Kasumi-1 (cell line): ENCODE measurements at regions not wholly inside any gene's neighbourhood (a gene's known extent, or its start where the extent isn't known, plus 50 kb on each side); places are given as distances from the start of the nearest gene placed in this dataset.

ENCODE experiments used
- DNase-seq, 2 experiments: peaks; one replicate each; lab custom pipeline; 2025; lab: John Stamatoyannopoulos, UW

DNA sequence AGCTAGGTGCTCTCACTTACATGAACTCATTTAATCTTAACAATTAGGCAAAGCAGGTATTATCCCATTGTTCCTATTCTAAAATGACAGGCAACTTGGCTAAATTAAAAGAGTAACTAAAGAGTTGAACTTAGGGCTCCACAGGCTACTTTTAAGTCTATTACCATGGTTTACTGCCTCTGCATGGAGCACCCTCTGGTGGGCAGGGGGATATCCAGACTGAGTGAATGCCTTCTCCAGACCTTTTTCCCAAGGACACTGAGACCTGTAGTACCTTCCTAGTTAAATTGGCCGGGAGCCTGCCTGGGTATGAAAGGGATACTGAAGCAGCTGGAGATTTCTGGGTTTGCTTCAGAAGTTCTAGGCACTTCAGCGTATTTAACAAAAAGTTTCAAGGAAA lies 238.1 kb downstream of the ELAVL2 start:
- peak in 1 of 2 experiments; percentile 2 for DNase-seq

DNA sequence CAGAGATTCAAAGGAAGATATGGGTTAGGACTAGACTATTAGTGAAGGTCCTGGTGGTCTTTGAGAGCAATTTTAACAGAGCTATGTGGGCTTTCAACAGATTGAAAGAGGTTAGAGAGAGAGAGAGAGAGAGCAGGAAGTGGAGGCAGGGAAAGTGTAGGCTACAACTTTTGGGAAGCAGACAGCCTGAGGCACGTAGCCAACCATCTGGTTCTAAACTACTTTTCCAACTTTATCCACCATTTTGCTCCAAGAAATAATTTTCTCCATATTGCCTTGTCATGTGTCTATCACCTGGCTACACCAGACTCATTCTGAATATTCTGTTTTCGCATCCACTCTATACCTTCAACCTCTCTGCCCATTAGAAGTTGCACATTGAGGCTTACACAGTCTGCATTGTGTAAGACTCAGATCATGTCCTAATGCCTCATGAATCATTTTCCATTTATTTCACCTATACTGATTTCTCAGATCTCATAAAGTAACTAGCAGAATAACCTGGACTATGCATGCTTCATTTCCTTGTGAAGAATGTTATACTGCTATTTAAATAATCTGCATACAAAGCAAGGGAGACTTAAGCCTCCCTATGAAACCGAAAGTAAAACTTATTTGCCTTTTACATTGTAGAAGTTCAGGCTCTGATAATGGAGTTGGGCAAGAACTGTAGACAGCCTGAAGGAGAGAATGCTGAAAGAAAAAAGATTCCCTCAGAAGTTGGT lies 235.6 kb downstream of the ELAVL2 start:
- no peak for DNase-seq

DNA sequence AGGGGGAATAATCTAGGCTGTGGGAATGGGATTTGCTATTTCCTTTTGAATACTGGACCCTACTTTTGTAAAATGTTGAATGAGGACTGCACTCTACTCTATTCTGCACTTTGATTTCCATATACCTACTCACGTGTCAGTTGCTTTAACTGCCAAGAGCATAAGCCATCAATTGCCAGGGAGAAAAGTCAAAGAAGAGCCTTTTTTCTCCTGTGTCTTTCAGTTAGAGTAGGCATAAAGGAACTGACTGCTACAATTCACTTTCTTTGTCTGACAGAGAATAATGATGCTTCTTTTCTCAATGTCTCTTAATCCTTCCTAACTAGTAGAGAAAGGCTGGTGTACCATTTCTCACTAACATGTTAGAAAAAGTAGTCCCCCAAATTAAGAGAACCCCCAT lies 231.6 kb downstream of the ELAVL2 start:
- DNase-seq, result no peak

DNA sequence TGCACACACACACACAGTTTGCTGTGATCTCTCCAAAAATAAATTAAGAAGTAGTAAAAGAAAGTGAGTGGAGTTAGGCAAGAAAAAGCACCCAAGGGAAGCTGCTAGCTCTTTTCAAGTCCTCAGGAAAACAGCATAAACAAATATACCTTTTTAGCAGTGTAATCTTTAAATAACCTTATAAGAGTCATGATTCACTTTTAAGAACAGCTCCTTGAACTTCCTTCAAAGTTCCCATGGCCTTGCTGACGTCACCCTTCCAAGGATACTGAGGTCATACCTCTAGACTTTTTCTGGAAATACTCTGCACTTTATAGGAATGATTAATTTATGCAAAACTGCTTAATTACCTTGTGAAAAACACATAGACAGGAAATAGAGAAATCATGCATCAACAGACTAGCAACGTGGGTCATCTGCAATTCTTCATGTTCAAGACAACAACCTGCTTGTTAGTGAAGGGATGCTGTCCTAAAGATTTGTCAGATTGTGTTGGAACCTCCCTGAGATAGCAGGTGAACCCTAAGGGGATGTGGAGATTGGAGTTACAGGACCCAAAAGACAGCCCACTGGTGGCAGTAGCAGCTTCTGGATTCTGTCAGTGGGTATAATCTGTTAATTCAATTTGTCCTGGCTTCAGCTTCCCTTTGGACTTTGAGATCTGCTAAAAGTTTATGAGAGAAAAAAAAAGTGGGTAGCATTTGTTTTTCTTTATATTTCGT lies 229.0 kb downstream of the ELAVL2 start:
- DNase-seq, result no peak

DNA sequence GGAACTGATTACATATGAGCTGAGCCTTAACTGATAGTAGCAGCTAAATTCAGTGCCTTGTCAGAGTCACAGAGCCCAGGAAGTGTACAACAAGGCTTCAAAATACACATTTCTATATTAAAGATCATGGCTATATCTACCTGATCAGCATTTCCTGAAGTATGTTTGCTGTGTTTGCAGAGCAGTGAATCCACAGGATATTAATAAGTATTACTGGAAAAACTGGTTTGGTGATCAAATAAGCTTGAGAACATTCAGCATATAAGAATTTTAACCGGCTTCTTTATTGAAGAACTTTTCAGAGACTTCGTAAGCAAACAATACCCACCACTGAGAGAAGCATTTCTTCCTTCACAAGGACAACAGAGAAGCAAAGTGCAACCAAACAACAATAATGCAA lies 227.0 kb downstream of the ELAVL2 start:
- no peak for DNase-seq

DNA sequence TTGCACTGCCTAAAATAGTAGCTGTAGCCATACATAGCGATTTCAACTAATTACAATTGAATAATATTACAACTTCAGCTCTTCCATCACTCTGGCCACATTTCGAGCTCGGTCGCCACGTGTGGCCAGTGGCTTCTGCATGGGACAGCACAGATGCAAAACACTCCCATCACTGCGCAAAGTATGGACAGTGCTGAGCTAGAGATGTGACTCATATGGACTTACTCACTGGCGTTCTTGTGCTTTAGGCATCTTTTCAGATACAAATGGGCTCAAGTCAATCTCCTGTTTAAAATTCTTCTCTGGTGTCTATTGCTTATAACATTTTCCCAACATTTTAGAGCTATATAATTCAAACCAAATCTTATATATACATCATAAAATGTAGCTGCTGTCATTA lies 222.7 kb downstream of the ELAVL2 start:
- no peak for DNase-seq

DNA sequence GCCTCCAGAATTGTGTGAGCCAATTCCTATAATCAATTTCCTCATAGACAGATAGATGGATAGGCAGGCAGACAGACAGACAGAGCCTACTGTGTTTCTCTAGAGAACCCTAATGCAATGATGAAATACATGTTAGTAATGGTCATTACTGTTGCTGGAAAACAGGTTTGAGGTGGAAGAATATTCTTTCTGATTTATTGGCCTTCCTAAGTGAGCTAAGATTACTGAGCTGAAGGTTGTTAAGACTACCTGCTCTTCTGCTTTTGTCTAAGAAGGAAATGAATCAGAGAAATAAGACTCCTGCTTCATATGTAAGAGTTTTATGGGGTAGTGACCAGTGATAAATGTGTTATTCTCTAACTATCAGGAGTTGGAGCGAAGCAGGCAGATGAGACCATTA lies 219.9 kb downstream of the ELAVL2 start:
- no peak for DNase-seq

DNA sequence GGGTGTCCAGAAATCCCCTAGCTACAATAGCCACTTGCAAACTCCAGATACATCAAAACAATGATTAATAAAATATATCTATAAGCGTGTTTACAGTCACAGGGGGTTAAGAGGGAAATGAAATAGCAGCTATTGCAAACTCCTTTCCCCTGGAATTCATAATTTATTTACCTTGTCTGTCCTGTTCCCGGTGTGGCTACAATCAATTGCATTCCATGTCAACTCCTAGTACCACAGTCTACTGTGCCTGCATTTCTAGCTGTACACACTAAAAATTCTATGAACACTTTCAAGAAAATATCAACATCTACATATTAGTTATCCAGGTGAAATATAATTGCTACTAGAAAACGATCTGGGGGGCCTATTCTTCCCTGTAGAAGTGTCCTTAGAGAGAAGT lies 217.6 kb downstream of the ELAVL2 start:
- no peak for DNase-seq

DNA sequence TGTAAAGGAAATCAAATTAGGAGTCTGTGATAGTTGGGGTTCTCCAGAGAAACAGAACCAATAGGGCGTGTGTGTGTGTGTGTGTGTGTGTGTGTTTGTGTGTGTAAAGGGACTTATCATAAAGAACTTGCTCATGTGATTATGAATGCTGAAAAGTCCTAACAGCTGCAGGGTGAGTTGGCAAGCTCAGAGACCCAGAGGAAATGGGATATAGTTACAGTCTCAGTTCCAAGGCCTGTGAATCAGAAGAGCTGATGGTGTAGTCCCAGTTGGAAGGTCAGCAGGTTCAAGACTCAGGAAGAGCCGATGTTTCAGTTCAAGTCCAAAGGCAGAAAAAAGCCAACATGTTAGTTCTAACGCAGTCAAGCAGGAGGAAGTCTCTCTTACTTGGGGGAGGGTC lies 214.2 kb downstream of the ELAVL2 start:
- no peak for DNase-seq

DNA sequence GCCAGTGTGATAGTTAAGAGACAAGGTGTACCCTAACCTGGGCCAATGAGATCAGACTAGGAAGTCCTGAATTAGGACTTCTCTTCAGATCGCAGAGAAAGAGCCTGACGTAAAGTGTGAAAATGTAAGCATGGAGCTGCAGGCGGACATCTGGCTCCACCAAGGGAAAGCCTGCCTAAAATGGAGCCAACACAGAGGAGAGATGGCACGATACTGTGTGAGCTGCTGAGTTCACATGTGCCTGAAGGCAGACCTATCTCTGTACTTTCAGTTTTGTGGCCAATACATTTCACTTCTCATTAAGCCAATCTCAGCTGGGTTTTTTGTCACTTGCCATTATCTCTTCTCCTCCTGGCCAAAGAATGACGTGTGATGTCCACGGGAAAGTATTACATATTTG lies 210.5 kb downstream of the ELAVL2 start:
- DNase-seq, result no peak

DNA sequence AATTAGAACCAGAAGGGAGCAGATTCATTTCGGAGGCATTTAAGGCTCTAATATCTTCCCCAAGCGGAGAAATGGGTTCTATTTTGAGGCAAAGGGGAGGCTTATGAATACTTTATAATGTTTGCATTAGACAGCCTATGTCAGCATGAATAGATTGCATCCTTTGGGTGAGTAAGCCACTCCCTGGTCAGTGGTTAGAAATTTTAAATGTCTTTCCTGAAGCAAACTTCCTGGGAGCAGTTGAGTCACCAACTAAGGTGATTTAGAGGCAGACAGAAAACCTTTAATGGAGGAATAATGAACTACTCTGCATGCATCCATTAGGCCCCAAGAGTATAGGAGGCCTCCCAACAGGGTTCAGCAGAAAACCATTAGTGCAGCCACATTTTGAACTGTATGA lies 204.9 kb downstream of the ELAVL2 start:
- DNase-seq, result no peak

DNA sequence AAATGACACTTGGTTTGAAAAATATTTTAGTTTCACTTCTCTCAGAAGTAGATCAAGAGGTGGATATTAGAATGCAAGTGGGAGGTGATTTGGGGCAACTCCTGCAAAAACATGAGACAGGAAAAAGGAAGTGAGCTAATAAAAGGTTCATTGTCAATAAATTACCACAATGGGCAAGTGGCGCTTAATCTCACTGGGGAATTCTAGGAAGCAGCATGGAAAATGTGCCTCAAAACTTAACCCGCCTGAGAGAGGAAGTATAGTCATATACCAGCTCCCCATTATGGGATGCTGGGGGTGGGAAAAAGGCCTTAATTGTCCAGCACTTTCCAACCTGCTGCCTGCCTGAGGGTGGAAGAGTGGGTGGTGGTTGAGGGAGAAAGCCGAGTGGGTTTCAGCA lies 204.1 kb downstream of the ELAVL2 start:
- DNase-seq, result no peak

DNA sequence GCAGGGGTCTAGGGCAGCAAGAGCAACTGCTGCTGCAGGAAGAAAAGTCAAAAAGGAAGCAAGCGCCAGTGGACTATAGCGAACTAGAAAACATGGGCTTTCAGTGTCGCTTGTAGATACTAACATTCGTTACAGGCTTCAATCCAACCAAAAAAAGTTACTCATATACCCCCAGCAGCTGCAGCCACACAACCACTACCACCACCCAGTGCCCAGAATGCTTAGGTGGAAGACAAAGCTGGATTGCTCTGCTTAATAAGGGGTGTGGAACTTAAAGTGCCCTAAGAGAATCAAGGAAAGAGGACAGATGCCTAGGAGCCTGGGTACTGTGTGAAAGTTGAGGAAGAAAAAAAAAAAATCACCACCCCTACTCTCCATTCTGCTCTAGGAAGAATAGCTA lies 203.6 kb downstream of the ELAVL2 start:
- DNase-seq, result no peak

DNA sequence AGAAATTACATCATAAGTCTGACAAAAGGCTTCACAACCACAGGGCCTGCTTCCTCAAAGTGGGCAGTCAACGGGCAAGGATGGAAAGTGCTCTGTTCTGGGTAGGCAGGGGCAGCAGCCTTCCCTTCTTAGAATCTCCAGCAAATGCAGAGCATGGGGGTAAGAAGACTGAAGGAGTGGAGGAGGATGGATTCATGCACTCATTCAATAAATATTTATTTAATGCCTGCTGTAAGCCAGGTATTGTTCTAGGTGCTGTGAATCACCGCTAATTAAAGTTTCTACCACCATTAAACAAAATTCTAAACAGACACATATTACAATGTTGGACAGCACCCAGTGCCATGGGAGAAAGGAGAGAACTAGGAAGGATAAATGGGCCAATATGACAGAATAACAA lies 195.6 kb downstream of the ELAVL2 start:
- no peak for DNase-seq

DNA sequence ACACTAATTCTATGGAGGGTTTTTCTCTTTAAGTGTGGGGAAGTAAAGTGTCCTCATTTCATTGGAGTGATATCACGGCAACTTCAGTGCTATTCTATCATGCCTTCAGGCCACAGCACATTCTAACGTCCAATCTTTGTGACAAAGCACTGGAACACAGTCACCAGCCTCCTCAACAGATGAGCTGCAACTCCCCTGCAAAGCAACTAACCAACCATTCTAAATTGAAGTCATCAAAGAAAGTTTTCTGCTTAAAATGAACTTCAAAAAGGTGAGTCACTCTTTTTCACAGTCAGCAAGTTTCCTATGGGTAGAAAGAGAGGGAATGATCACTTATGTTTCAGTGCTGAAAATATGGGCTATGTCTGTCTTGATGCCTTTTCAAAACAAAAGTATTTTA lies 190.8 kb downstream of the ELAVL2 start:
- no peak for DNase-seq

DNA sequence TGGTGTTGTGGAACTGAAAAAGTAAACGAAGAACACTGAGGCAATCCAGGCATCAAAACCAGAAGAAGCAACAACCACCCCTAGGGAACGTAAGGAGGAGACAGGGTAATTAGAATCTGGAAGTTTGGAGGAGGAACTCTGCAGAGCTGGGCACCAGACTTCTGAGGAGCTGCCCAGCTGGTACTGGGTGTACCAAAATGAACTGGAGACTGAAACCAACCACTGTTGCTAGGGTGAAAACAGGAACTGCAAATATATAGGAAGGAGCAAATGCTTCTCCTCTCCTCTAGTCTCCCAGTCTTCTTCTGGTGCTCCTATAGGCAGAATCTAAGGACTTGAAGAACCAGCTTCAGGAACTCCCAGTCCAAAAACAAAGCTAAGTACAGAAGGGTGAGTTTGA lies 189.8 kb downstream of the ELAVL2 start:
- peak; percentile 12 to 25 for DNase-seq

DNA sequence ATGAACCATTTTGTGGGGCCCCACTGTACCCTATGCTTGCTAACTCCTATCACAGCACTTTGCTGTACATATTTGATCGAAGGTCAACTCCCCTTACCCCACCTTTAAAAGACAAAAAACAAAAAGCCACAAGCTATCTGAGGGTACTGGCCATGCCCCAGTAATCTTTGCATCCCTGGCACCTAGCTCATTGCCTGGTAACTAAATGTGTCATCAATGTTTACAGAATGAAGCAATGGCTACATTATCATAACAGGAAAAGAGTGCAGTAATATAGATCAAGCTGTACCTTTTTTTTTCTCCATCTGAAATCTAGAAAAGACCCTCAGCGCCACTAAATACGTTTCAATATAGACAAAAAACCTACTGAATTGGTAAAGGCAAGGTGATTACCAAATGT lies 188.0 kb downstream of the ELAVL2 start:
- DNase-seq, result no peak

DNA sequence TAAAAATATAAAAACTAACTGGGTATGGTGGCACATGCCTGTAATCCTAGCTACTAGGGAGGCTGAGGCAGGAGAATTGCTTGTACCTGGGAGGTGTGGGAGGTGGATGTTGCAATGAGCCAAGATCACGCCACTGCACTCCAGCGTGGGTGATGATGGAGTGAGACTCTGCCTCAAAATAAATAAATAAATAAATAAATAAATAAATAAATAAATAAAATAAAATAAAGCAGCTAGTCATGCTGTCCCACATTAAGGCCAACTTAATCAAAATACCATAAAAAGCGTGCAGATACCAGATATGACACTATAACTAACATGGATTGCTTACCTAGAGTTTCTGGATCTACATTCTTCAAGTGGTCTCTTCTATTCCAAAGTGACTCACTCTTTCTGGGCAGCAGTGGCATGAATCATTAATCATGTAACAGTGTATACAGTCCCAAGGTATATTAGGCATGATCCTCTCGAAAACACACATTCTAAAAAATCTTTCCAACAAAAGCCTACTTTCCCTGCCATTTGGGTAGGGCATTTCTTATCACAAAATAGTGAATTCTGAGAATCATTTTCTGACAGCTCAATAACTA lies 187.1 kb downstream of the ELAVL2 start:
- DNase-seq, result no peak
